Adrenal gland (tissue), 5 donors: ENCODE measurements at regions not wholly inside any gene's neighbourhood (a gene's known extent, or its start where the extent isn't known, plus 50 kb on each side); places are given as distances from the start of the nearest gene placed in this dataset.

Source experiments
- CTCF ChIP-seq, 6 experiments: fragments of 450-650 bp in 4 of 6; fragments of 200-600 bp in 2 of 6; sonication (generic) in 1 of 6; IDR thresholded peaks; 1 replicate in 5 of 6; 2 replicates in 1 of 6; pipeline versions ENCODE4 v1.5.1 to v1.8.0; 2016 to 2021; ENCODE audit warnings: antibody characterized with exemption in 6 of 6, mild to moderate bottlenecking in 2 of 6, moderate library complexity in 1 of 6
- POLR2A ChIP-seq, 2 donors: fragments of 450-650 bp; IDR thresholded peaks; one replicate each; pipeline ENCODE4 v1.6.1; 2017; ENCODE audit warnings: antibody characterized with exemption in 2 of 2, mild to moderate bottlenecking in 2 of 2, moderate library complexity in 1 of 2
- donor health status: DM: no; HTN: no; CAD: no.

- no peak for TF ChIP-seq CTCF (IDR thresholded peaks at IDR 0.05)
- no peak for TF ChIP-seq POLR2A (IDR thresholded peaks at IDR 0.05)
These were observed 515.7 kb downstream of the DCDC2C start for GRCh38 chr2:4219101-4219500.
